HFFc6 (cell line): ENCODE measurements at regions not wholly inside any gene's neighbourhood (a gene's known extent, or its start where the extent isn't known, plus 50 kb on each side); places are given as distances from the start of the nearest gene placed in this dataset.

Source experiments
- DNase-seq: peaks from one replicate; pipeline ENCODE4 v3.0.0-alpha.2; 2018
- H3K27ac Mint-ChIP-seq: 2 replicates; pipeline ENCODE4 v1.8.0; 2020; ENCODE audit warnings: mild to moderate bottlenecking, mixed read lengths
- H3K27me3 Mint-ChIP-seq: 2 replicates; pipeline ENCODE4 v1.8.0; 2021; ENCODE audit warnings: mild to moderate bottlenecking, moderate library complexity, mixed read lengths; ENCODE audit not compliant: insufficient read depth
- H3K36me3 Mint-ChIP-seq: 2 replicates; pipeline ENCODE4 v1.8.0; 2021; ENCODE audit warnings: low read depth, mixed read lengths
- H3K4me1 Mint-ChIP-seq: 2 replicates; pipeline ENCODE4 v1.8.0; 2020; ENCODE audit warnings: low read depth, mixed read lengths
- H3K4me3 Mint-ChIP-seq: 2 replicates; pipeline ENCODE4 v1.8.0; 2020; ENCODE audit warnings: mild to moderate bottlenecking, moderate library complexity, mixed read lengths
- H3K9me3 Mint-ChIP-seq: 2 replicates; pipeline ENCODE4 v1.8.0; 2020; ENCODE audit warnings: mild to moderate bottlenecking, mixed read lengths
- TF ChIP-seq, protein P1 (sequence below): fragments of 200-600 bp; sonication (generic); IDR thresholded peaks from 2 replicates; pipeline ENCODE4 v1.5.0; 2021; ENCODE audit warnings: antibody characterized with exemption, mild to moderate bottlenecking

DNA sequence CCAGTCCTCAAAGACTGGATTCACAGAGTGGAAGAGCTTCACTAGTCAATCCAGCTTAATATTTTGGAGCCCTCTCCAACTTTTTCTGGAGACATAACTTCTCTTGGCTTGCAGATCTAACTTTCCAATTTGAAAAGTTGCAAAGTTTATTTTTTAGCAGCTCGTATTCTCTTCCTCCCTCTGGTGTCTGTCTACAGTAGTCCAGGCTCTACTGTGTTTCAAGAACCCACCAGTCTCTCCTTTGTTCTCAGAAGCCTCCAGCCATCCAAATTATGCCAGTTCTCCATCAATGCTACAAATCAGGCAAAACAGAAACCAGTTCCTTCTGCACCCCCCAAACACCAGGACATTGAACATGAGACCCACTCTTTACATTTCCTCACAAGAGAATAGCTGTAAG, 376.1 kb upstream of the OPRM1 start:
- no peak overlapping the region for H3K27ac Mint-ChIP-seq
- H3K36me3 Mint-ChIP-seq, result no peaks in the 10 kb centered on the region
- no peaks in the 10 kb centered on the region for H3K4me1 Mint-ChIP-seq
- no peaks in the 10 kb centered on the region for H3K27me3 Mint-ChIP-seq
- H3K4me3 Mint-ChIP-seq, result no peak overlapping the region
- H3K9me3 Mint-ChIP-seq, result peaks cover 26% of the 10 kb centered on the region
- TF ChIP-seq, protein P1, sequence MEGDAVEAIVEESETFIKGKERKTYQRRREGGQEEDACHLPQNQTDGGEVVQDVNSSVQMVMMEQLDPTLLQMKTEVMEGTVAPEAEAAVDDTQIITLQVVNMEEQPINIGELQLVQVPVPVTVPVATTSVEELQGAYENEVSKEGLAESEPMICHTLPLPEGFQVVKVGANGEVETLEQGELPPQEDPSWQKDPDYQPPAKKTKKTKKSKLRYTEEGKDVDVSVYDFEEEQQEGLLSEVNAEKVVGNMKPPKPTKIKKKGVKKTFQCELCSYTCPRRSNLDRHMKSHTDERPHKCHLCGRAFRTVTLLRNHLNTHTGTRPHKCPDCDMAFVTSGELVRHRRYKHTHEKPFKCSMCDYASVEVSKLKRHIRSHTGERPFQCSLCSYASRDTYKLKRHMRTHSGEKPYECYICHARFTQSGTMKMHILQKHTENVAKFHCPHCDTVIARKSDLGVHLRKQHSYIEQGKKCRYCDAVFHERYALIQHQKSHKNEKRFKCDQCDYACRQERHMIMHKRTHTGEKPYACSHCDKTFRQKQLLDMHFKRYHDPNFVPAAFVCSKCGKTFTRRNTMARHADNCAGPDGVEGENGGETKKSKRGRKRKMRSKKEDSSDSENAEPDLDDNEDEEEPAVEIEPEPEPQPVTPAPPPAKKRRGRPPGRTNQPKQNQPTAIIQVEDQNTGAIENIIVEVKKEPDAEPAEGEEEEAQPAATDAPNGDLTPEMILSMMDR, result no peak
- DNase-seq, result no peak

DNA sequence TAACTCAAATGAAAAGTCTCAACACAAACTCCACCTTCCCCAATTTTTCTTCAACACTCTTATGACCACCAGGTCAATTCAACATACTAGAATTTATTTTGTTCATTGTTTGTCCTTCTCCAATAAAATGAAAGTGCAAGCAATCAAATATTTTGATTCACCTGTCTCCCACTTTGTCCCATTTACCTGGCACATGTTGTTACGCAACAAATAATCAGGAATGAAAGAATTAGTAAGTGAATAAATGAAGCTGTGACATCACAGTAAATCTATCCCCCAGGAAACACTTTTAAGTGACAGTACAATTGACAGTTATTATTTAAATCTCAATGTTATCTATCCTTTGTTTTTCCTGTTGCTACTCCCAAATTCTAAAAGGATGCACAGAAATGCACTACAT, 393.7 kb upstream of the OPRM1 start:
- no peak overlapping the region for H3K4me3 Mint-ChIP-seq
- H3K27me3 Mint-ChIP-seq, result no peaks in the 10 kb centered on the region
- H3K9me3 Mint-ChIP-seq, result peaks cover 14% of the 10 kb centered on the region
- H3K27ac Mint-ChIP-seq, result no peak overlapping the region
- H3K4me1 Mint-ChIP-seq, result no peaks in the 10 kb centered on the region
- no peak for DNase-seq
- TF ChIP-seq, protein P1, result no peak
- no peaks in the 10 kb centered on the region for H3K36me3 Mint-ChIP-seq

DNA sequence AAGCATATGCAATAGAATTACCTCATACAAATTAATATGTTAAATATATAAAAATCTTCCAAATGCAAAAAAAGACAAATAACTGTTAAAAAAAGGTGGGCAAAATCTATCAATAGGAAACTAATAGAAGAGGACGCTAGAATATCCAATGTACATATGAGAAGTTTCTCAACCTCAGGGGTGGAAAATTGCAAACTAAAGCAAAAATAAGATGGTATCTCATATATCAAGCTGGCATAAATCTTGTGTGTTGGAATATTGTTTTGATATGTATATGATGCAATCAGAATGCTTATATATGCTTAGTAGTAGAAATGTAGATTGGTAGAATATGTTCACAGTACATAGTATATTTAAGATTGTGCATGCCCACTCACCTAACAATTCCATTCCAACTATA, 395.0 kb upstream of the OPRM1 start:
- H3K4me1 Mint-ChIP-seq, result no peaks in the 10 kb centered on the region
- DNase-seq, result no peak
- TF ChIP-seq, protein P1, result no peak

DNA sequence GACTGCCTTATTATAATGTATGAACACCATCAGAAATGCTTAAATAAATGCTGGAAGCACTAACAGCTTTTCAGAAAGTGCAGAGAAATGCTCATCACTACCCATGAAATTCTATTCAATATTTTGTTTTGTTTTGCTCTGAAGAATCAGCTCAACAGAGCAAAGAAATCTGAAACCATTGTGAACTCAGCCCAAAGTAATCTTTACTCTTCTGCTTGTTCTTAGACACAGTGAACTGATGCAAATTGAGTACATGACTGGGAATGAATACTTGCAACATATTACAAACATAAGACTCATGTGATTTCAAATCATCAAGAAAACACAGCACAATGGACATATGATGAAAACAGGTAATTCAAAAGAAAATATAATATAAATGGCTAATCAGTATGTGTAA, 404.6 kb upstream of the OPRM1 start:
- Mint-ChIP-seq H3K4me1 (no peaks in the 10 kb centered on the region), H3K27ac (no peak overlapping the region), H3K4me3 (no peak overlapping the region), H3K9me3 (peaks cover 32% of the 10 kb centered on the region), H3K27me3 (no peaks in the 10 kb centered on the region; the same call in 1 of the 2 replicates), H3K36me3 (no peaks in the 10 kb centered on the region)
- TF ChIP-seq, protein P1, result no peak
- DNase-seq, result no peak

More for the DNA sequence above, 395.0 kb upstream of the OPRM1 start:
- H3K27me3 Mint-ChIP-seq, result no peaks in the 10 kb centered on the region
- no peak overlapping the region for H3K27ac Mint-ChIP-seq
- H3K36me3 Mint-ChIP-seq, result no peaks in the 10 kb centered on the region
- H3K9me3 Mint-ChIP-seq, result peaks cover 14% of the 10 kb centered on the region
- H3K4me3 Mint-ChIP-seq, result no peak overlapping the region

DNA sequence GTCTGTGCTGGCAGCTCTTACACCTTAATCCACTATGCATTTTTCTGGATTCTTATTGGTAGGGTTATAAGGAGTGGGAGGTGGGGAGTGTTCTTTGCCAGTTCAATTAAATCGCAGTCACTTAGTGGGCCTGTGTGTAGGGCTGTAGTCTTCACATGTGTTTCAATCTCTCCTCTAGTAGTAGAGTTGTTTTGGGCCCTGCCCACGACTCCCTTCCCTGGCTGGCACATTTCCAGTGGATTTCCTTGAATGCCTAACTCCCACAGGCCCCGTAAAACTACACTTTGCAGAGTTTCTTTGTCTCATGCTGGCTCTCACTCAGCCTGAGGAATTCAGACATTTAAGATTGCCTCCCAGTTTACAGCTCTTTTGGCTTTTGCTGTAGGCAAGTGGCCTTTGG, 414.0 kb upstream of the OPRM1 start:
- TF ChIP-seq, protein P1, result no peak
- Mint-ChIP-seq H3K9me3 (peaks cover 20% of the 10 kb centered on the region), H3K36me3 (no peaks in the 10 kb centered on the region), H3K4me3 (no peak overlapping the region), H3K4me1 (no peaks in the 10 kb centered on the region), H3K27ac (no peak overlapping the region), H3K27me3 (no peaks in the 10 kb centered on the region; the same call in 1 of the 2 replicates)
- DNase-seq, result no peak

DNA sequence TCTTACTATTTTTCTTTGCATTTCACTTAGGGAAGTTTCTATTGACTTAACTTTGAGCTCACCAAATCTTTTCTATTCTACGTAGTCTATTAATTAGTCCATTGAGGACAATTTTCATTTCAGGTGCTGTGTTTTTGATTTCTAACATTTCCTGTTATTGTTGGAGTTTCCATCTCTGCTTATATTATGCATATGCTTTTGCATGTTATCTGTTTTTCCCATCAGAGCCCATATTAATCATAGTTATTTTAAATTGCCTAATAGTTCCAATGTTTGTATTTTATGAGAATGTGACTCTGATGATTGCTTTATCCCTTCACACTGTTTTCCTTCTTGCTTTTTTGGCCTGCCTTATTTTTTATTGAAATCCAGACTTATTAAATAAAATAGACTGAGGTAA, 414.5 kb upstream of the OPRM1 start:
- Mint-ChIP-seq H3K27ac (no peak overlapping the region), H3K36me3 (no peaks in the 10 kb centered on the region)

More for the DNA sequence above, 414.5 kb upstream of the OPRM1 start:
- Mint-ChIP-seq H3K27me3 (no peaks in the 10 kb centered on the region; the same call in 1 of the 2 replicates), H3K9me3 (peaks cover 20% of the 10 kb centered on the region), H3K4me3 (no peak overlapping the region), H3K4me1 (no peaks in the 10 kb centered on the region)
- TF ChIP-seq, protein P1, result no peak
- DNase-seq, result no peak
